ENCODE measurements at regions not wholly inside any gene's neighbourhood (a gene's known extent, or its start where the extent isn't known, plus 50 kb on each side); places are given as distances from the start of the nearest gene placed in this dataset.

GRCh38 chr14:56059054-56059453 lies 59.2 kb upstream of the PELI2 start:
- WGBS = 31% methylated on average over 4 of the region's 4 CpGs
- Histone ChIP-seq H3K27me3 (ENCODE audit: control insufficient read depth in 4 of 4, insufficient read depth in 4 of 4, low read length in 3 of 4) (peaks cover 0 to 6% (median 2%) of the 10 kb centered on the region in 4 donors), H3K4me3 (ENCODE audit: low read depth in 1 of 3, low read length in 3 of 3) (no peak overlapping the region), H3K4me1 (ENCODE audit: control insufficient read depth in 4 of 4, insufficient read depth in 4 of 4, low read length in 3 of 4) (no peaks in the 10 kb centered on the region), H3K36me3 (ENCODE audit: control insufficient read depth in 4 of 4, insufficient read depth in 3 of 4, low read depth in 1 of 4, low read length in 3 of 4) (no peaks in the 10 kb centered on the region), H3K9me3 (ENCODE audit: control insufficient read depth in 4 of 4, low read length in 3 of 4) (no peaks in the 10 kb centered on the region), H3K27ac (ENCODE audit: low read depth in 1 of 2, low read length in 2 of 2) (no peak overlapping the region), H3K9ac (ENCODE audit: low read depth in 1 of 2, low read length in 2 of 2) (no peak overlapping the region)
- no peak for DNase-seq (ENCODE audit: low spot score)
- no peak for TF ChIP-seq FOXA1 (IDR thresholded peaks at IDR 0.05)
- TF ChIP-seq GABPA (IDR thresholded peaks at IDR 0.05 in 1 of 2, conservative IDR thresholded peaks at IDR 0.05 in 1 of 2) = no peak
- TF ChIP-seq RAD21 (IDR thresholded peaks at IDR 0.05) = no peak
- TF ChIP-seq YY1 (IDR thresholded peaks at IDR 0.05) = no peak
- TF ChIP-seq SP1 (IDR thresholded peaks at IDR 0.05) = no peak
- no peak for TF ChIP-seq NR2F2 (IDR thresholded peaks at IDR 0.05)
- TF ChIP-seq CTCF (IDR thresholded peaks at IDR 0.05; ENCODE audit: low read depth, low read length, missing input control) = no peak
- no peak for TF ChIP-seq RXRA (IDR thresholded peaks at IDR 0.05)
- no peak for TF ChIP-seq FOXA2 (IDR thresholded peaks at IDR 0.05)
- no peak for TF ChIP-seq HNF4A (conservative IDR thresholded peaks at IDR 0.05)
- TF ChIP-seq MAX (IDR thresholded peaks at IDR 0.05) = no peak
- no peak for TF ChIP-seq ZBTB33 (IDR thresholded peaks at IDR 0.05)
- no peak for TF ChIP-seq EGR1 (IDR thresholded peaks at IDR 0.05; ENCODE audit: low read depth in 2 of 2)
- TF ChIP-seq ATF3 (IDR thresholded peaks at IDR 0.05) = no peak
- no peak for TF ChIP-seq JUND (IDR thresholded peaks at IDR 0.05)
- no peak for TF ChIP-seq REST (IDR thresholded peaks at IDR 0.05)
- TF ChIP-seq TAF1 (conservative IDR thresholded peaks at IDR 0.05) = no peak
- TF ChIP-seq HNF4G (IDR thresholded peaks at IDR 0.05) = no peak

All from liver (tissue), 8 donors.